ENCODE measurements at regions not wholly inside any gene's neighbourhood (a gene's known extent, or its start where the extent isn't known, plus 50 kb on each side); places are given as distances from the start of the nearest gene placed in this dataset.

GRCh38 chr11:25710975-25711374 is 621.0 kb upstream of the ANO3 start:
- TF ChIP-seq EZH2phosphoT487 (IDR thresholded peaks at IDR 0.05; ENCODE audit: insufficient read depth, low read depth) (no peak), EZH2 (IDR thresholded peaks at IDR 0.05; ENCODE audit: insufficient read depth, poor library complexity, severe bottlenecking) (no peak)

Measured in GM23248 (cell line).